ENCODE measurements at regions not wholly inside any gene's neighbourhood (a gene's known extent, or its start where the extent isn't known, plus 50 kb on each side); places are given as distances from the start of the nearest gene placed in this dataset.

GRCh38 chr1:170481000-170481399 lies 51.0 kb upstream of the GORAB start:
- no peaks in the 10 kb centered on the region for H3K4me1 ChIP-seq
- no peak for DNase-seq
- no peaks in the 10 kb centered on the region for H3K36me3 ChIP-seq
- no peak overlapping the region for H3K27ac ChIP-seq
- no peak for TF ChIP-seq CTCF (IDR thresholded peaks at IDR 0.05)
- no peak for TF ChIP-seq POLR2AphosphoS5 (IDR thresholded peaks at IDR 0.05)
- no peak for TF ChIP-seq EP300 (IDR thresholded peaks at IDR 0.05)
- no peak for TF ChIP-seq POLR2A (IDR thresholded peaks at IDR 0.05)
- intact Hi-C loops (cut with DNase I): no loop called here
- no peak overlapping the region for H3K4me3 ChIP-seq
- H3K27me3 ChIP-seq: no peaks in the 10 kb centered on the region
- H3K9me3 ChIP-seq: no peaks in the 10 kb centered on the region
